ENCODE measurements at regions not wholly inside any gene's neighbourhood (a gene's known extent, or its start where the extent isn't known, plus 50 kb on each side); places are given as distances from the start of the nearest gene placed in this dataset.

GRCh38 chr7:123348690-123349089 is 148.9 kb upstream of the SLC13A1 start:
- in situ Hi-C loops (cut with MboI) (no loop called here), intact Hi-C loops (cut with micrococcal nuclease; ENCODE audit: unreplicated experiment) (no loop called here)
- ChIA-PET CTCF (no interaction called here), POLR2A (no interaction called here), SMC1A (ENCODE audit: uncharacterized antibody, unreplicated experiment) (no interaction called here), RAD21 (ENCODE audit: unreplicated experiment) (no interaction called here)
- Histone ChIP-seq H3K4me1 (ENCODE audit: control insufficient read depth, insufficient read depth, low read length) (no peaks in the 10 kb centered on the region), H2AFZ (ENCODE audit: control insufficient read depth, low read depth, low read length) (no peak overlapping the region), H3K9me3 (replicated peaks; ENCODE audit: control insufficient read depth, insufficient read depth, low read length) (no peaks in the 10 kb centered on the region), H3K36me3 (ENCODE audit: control insufficient read depth in 2 of 2, insufficient read depth in 2 of 2, low read length in 1 of 2) (no peaks in the 10 kb centered on the region), H3K79me2 (ENCODE audit: control insufficient read depth, insufficient read depth, low read length) (no peaks in the 10 kb centered on the region), H3K9ac (ENCODE audit: control insufficient read depth, insufficient read depth, low read length) (no peak overlapping the region), H4K20me1 (ENCODE audit: control insufficient read depth, insufficient read depth) (no peaks in the 10 kb centered on the region), H3K4me3 (no peak overlapping the region), H3K27ac (ENCODE audit: control insufficient read depth, insufficient read depth) (no peak overlapping the region), H3K4me2 (ENCODE audit: control insufficient read depth, insufficient read depth) (no peak overlapping the region), H3K27me3 (replicated peaks in 1 of 2; ENCODE audit: control insufficient read depth in 2 of 2, insufficient read depth in 2 of 2, low read length in 1 of 2) (no peaks in the 10 kb centered on the region)
- TF ChIP-seq POLR2AphosphoS5 (IDR thresholded peaks at IDR 0.05; ENCODE audit: low read length) (no peak), IRF3 (IDR thresholded peaks at IDR 0.05) (no peak), NFYB (IDR thresholded peaks at IDR 0.05; ENCODE audit: insufficient read depth, low read depth, low read length) (no peak), MYC (IDR thresholded peaks at IDR 0.05; ENCODE audit: insufficient read depth, insufficient read length, insufficient replicate concordance, low read length, severe bottlenecking) (no peak), ZNF592 (IDR thresholded peaks at IDR 0.05) (no peak), MLLT1 (IDR thresholded peaks at IDR 0.05) (no peak), E2F4 (IDR thresholded peaks at IDR 0.05; ENCODE audit: low read depth, low read length) (no peak), HDAC2 (IDR thresholded peaks at IDR 0.05) (no peak), ZBED1 (IDR thresholded peaks at IDR 0.05; ENCODE audit: borderline replicate concordance) (no peak), ESRRA (IDR thresholded peaks at IDR 0.05; ENCODE audit: low read length) (no peak), CTCF (IDR thresholded peaks at IDR 0.05 in 2 of 3, conservative IDR thresholded peaks at IDR 0.05 in 1 of 3; ENCODE audit: control insufficient read depth in 2 of 3, extremely low read depth in 1 of 3, insufficient read depth in 1 of 3, low read depth in 3 of 3, low read length in 3 of 3) (no peak), PKNOX1 (IDR thresholded peaks at IDR 0.05) (no peak), MEF2A (IDR thresholded peaks at IDR 0.05; ENCODE audit: insufficient read depth, low read depth, low read length) (no peak)
- 0% methylated on average over 1 of the region's 1 CpG for WGBS (ENCODE audit: insufficient coverage, insufficient replicate concordance, low lambda C conversion rate, missing lambda C conversion rate)
- FAIRE-seq = no peak
- DNase-seq (ENCODE audit: low read depth, low spot score) = no peak
- ATAC-seq = no peak
- no TSS peak for BruUV-seq (replicated peaks)
